Right lobe of liver (tissue), 6 donors: ENCODE measurements at regions not wholly inside any gene's neighbourhood (a gene's known extent, or its start where the extent isn't known, plus 50 kb on each side); places are given as distances from the start of the nearest gene placed in this dataset.

Source experiments
- ATAC-seq, 4 donors: fragments of 200-7000 bp; cut with Tn5 transposase; one replicate each; pipeline ENCODE4 v1.9.1; 2020; ENCODE audit warnings: mild to moderate bottlenecking in 4 of 4, moderate library complexity in 4 of 4
- DNase-seq, 3 donors: peaks; one replicate each; pipeline ENCODE4 v3.0.0-alpha.2; 2020
- H3K27ac ChIP-seq, 3 donors: fragments of 200-600 bp; one replicate each; pipeline ENCODE4 v1.8.0; 2022
- H3K27me3 ChIP-seq, 2 donors: fragments of 200-600 bp; one replicate each; pipeline ENCODE4 v1.8.0; 2022
- H3K36me3 ChIP-seq, 4 donors: fragments of 200-600 bp; sonication (generic) in 1 of 4; one replicate each; pipeline versions ENCODE4 v1.5.1 to v1.8.0; 2017 to 2022; ENCODE audit warnings: control low read depth in 1 of 4
- H3K4me1 ChIP-seq, 4 donors: fragments of 200-600 bp; sonication (generic) in 1 of 4; one replicate each; pipeline versions ENCODE4 v1.5.1 to v1.8.0; 2017 to 2022; ENCODE audit warnings: control low read depth in 1 of 4
- H3K4me3 ChIP-seq, 3 donors: fragments of 200-600 bp; one replicate each; pipeline ENCODE4 v1.8.0; 2022
- H3K9me3 ChIP-seq, 4 donors: fragments of 200-600 bp; sonication (generic) in 1 of 4; one replicate each; pipeline versions ENCODE4 v1.5.1 to v1.8.0; 2017 to 2022; ENCODE audit warnings: control low read depth in 1 of 4
- POLR2A ChIP-seq: fragments of 450-650 bp; IDR thresholded peaks from one replicate; pipeline ENCODE4 v1.6.1; 2017; ENCODE audit warnings: antibody characterized with exemption, mild to moderate bottlenecking
- WGBS: methylation state at CpG from one replicate; pipeline ENCODE4 v1.1.6; 2018; ENCODE audit warnings: low coverage, low lambda C conversion rate; ENCODE audit not compliant: insufficient coverage; ENCODE audit errors: missing lambda C conversion rate; 5-methylcytosine and 5-hydroxymethylcytosine counted together
- intact Hi-C, 2 donors: fragments of 100-400 bp; cut with DNase I; formaldehyde crosslinking; loops; one replicate each; pipeline versions ENCODE4 v1.11.2 to v1.14.1; 2022
- TF ChIP-seq, protein P1 (sequence below), 4 donors: fragments of 200-600 bp in 3 of 4; fragments of 450-650 bp in 1 of 4; IDR thresholded peaks; one replicate each; pipeline versions ENCODE4 v1.5.1 to v1.8.0; 2016 to 2022; ENCODE audit warnings: antibody characterized with exemption in 4 of 4, mild to moderate bottlenecking in 2 of 4
- donor health status: DM: no; HTN: yes; CAD: no.
- donor health status: DM: no; HTN: no; CAD: no.
- donor health status: DM: no; HTN: no; CAD: no.
- donor health status: DM: no; HTN: yes; CAD: no.
- donor health status: DM: no; HTN: yes; CAD: no.

DNA sequence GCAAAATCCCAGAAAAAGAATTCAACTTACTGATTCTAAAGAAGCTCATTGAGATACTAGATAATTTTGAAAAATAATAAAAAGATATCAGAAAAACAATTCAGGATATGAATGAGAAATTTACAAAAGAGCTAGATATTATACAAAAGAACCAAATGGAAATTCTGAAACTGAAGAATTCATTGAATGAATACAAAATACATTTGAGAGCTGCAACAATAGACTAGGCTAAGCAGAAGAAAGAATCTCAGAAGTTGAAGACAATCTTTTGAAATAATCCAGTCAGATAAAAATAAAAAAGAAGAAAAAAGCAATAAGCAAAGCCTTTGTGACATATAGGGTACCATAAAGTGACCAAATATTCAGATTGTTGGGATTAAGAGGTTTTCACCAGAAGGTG is 206.0 kb downstream of the CD109 start:
- H3K4me1 ChIP-seq: no peaks in the 10 kb centered on the region
- no peak for TF ChIP-seq POLR2A
- TF ChIP-seq, protein P1, sequence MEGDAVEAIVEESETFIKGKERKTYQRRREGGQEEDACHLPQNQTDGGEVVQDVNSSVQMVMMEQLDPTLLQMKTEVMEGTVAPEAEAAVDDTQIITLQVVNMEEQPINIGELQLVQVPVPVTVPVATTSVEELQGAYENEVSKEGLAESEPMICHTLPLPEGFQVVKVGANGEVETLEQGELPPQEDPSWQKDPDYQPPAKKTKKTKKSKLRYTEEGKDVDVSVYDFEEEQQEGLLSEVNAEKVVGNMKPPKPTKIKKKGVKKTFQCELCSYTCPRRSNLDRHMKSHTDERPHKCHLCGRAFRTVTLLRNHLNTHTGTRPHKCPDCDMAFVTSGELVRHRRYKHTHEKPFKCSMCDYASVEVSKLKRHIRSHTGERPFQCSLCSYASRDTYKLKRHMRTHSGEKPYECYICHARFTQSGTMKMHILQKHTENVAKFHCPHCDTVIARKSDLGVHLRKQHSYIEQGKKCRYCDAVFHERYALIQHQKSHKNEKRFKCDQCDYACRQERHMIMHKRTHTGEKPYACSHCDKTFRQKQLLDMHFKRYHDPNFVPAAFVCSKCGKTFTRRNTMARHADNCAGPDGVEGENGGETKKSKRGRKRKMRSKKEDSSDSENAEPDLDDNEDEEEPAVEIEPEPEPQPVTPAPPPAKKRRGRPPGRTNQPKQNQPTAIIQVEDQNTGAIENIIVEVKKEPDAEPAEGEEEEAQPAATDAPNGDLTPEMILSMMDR (IDR thresholded peaks at IDR 0.05): no peak
- H3K27me3 ChIP-seq: no peaks in the 10 kb centered on the region
- H3K4me3 ChIP-seq: no peak overlapping the region
- H3K36me3 ChIP-seq: no peaks in the 10 kb centered on the region
- DNase-seq: no peak
- H3K9me3 ChIP-seq: peaks cover 0 to 7% (median 0%) of the 10 kb centered on the region in 4 donors
- intact Hi-C loops: no loop called here
- no peak overlapping the region for H3K27ac ChIP-seq
- ATAC-seq: no peak

DNA sequence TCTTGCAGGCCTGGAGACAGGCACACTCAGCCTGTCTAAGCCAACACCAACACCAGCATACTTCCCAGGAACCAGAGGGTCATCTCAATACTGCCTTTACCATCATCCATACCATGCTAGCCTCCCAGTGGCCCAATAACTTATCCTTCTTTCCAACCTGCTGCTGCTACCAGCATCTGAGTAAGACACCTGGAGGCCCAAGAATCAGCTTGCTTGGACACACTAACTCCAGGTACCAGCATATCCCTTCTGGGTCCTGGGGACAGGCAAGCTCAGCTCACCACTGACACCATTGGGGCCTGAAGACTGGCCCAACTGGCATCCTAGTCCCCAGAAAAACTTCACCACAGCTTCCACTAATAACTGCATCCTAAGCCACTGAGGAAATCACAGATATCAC is 205.3 kb downstream of the CD109 start:
- TF ChIP-seq, protein P1 (IDR thresholded peaks at IDR 0.05): no peak
- no peak for TF ChIP-seq POLR2A
- Histone ChIP-seq H3K4me1 (no peaks in the 10 kb centered on the region), H3K36me3 (no peaks in the 10 kb centered on the region), H3K27me3 (no peaks in the 10 kb centered on the region), H3K9me3 (peaks cover 0 to 7% (median 0%) of the 10 kb centered on the region in 4 donors), H3K27ac (no peak overlapping the region), H3K4me3 (no peak overlapping the region)
- no peak for DNase-seq
- ATAC-seq: no peak
- intact Hi-C loops: no loop called here

DNA sequence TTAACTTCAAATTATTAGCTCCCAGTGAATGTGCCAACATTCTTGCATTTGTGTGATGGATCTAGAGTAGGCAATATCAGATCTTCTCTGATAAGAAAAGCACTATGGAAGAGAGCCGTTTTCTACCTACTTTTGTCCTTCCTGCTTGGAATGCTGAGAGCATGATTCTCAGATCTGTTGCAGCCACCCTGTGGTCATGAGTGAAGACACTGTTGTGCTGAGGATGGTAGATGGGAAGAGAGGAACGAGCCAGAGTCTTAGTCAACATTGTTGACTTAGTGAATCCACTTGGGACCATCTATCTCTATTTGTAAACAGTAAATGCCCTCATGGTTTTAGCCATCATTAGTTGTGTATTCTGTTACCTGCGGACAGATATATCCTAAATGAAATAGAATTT is 202.6 kb downstream of the CD109 start:
- no peaks in the 10 kb centered on the region for H3K4me1 ChIP-seq
- no peaks in the 10 kb centered on the region for H3K27me3 ChIP-seq
- peaks cover 0 to 7% (median 0%) of the 10 kb centered on the region in 4 donors for H3K9me3 ChIP-seq
- no peak overlapping the region for H3K4me3 ChIP-seq
- no peak overlapping the region for H3K27ac ChIP-seq
- intact Hi-C loops: no loop called here
- TF ChIP-seq POLR2A: no peak
- TF ChIP-seq, protein P1 (IDR thresholded peaks at IDR 0.05): peak in 1 of 4 donors; percentile 7
- no peaks in the 10 kb centered on the region for H3K36me3 ChIP-seq
- DNase-seq (no peak), ATAC-seq (peak in 2 of 4 donors; percentile 45 to 68)
- WGBS: 32% methylated on average over 3 of the region's 3 CpGs

DNA sequence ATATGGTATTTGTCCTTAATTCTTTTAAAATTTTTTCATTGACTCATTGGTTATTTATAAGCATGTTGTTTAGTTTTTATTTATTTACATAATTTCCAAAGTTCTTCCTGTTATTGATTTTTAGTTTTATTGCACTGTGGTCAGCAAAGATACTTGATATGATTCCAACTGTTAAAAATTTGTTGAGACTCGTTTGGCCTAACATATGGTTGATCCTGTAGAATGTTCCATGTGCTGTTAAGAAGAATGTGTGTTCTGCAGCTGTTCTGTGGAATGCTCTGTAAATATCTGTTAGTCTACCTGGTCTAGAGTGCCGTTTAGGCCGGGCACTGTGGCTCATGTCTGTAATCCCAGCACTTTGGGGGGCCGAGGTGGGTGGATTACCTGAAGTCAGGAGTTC is 197.7 kb downstream of the CD109 start:
- WGBS: 50% methylated on average over 4 of the region's 4 CpGs
- H3K4me1 ChIP-seq: no peaks in the 10 kb centered on the region
- DNase-seq: no peak
- H3K4me3 ChIP-seq: no peak overlapping the region
- ATAC-seq: no peak
- TF ChIP-seq POLR2A: no peak
- no peaks in the 10 kb centered on the region for H3K36me3 ChIP-seq
- H3K27ac ChIP-seq: no peak overlapping the region
- H3K9me3 ChIP-seq: no peaks in the 10 kb centered on the region
- intact Hi-C loops: no loop called here
- H3K27me3 ChIP-seq: no peaks in the 10 kb centered on the region

DNA sequence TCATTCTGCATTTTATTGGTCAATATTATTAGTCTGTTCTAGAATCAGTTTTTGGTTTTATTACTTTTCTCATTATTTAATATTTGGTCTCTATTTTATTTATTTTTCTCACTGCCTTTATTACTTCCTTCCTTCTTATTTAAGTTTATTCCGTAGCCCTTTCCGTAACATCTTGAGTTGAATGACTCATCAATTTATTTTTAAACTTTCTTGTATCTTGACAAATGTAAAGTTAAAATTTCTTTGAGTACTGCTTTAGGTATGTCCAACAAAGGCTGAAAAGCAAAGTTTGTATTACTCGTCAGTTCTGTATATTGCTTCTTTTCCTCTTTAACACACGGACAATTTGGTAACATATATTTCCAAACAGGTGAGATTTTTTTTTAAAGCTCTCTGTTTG is 192.0 kb downstream of the CD109 start:
- no peak for ATAC-seq
- no peaks in the 10 kb centered on the region for H3K36me3 ChIP-seq
- no peaks in the 10 kb centered on the region for H3K4me1 ChIP-seq
- no peak overlapping the region for H3K4me3 ChIP-seq
- H3K9me3 ChIP-seq: no peaks in the 10 kb centered on the region
- H3K27ac ChIP-seq: no peak overlapping the region
- DNase-seq: no peak
- WGBS: 72% methylated on average over 4 of the region's 4 CpGs
- intact Hi-C loops: no loop called here
- H3K27me3 ChIP-seq: no peaks in the 10 kb centered on the region
- TF ChIP-seq POLR2A: no peak
- TF ChIP-seq, protein P1 (IDR thresholded peaks at IDR 0.05): no peak
